ENCODE measurements at regions not wholly inside any gene's neighbourhood (a gene's known extent, or its start where the extent isn't known, plus 50 kb on each side); places are given as distances from the start of the nearest gene placed in this dataset.

- DNase-seq = no peak
These were observed 69.3 kb downstream of the CEBPB start for GRCh38 chr20:50259705-50260478.

DNA sequence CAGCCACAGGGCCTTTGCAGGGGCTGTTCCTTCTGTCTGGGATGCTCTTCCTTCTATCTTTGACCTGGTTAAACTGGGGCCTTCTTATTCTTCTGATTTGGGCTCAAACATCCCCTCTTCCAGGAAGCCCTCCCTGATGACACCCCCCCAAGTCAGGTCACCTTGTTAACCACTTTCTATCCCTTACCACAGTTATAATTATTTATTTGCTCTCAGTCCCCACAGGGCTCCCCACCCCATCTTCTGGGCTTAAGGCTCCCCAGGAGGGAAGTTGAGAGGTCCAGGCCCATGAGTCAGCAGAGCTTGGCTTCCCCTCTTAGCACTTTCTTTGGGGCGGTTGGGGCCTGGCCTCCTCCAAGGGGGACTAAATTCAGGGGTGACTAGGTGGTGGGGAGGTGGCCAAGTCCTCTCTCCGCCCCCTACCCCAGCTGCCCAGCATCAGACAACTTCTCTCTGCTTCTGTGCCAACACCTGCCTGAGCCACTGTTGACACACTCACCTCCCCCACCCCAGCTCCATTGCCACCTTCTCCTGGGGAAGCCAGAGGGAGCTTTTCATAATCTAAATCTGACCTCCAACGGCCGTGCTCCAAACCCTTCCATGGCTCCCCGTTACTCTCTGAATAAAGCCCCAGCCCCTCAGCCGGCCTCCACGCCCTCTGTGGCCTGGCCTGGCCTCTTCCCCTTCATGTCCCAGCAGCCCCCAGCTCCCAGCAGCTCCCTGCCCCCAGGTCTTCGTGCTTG is 70.0 kb downstream of the CEBPB start:
- peak; percentile 23 for DNase-seq

DNA sequence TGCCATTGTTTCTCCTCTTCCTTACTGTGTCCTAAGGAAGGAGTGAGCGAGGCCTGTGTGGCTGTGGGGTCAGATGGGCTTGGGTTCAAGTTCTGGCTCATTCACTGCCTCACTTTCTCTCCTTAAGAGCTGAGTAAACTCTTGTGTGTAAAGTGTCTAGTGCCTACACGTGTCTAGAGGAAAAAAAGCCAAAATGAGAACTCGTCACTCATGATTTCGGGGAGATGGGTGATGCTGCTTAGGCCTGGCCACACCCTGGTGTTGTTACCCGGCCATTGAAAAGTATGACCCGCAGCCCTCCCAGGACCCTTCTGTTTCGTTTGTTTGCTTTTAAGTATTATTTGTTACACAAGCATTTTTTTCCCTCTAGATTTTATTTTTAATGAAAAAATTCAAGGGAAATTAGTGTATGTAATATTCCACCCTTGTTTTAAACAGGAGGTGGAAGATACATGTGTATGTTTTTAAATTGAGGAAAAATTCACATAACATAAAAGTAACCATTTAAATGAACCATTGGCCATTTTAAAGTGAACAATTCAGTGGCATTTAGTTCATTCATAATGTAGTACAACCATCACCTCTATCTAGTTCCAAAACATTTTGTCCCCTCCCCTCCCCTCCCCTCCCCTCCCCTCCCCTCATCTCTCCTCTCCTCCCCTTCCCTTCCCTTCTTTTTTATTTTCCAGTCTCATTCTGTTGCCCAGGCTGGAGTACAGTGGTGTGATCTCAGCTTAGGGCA is 71.0 kb downstream of the CEBPB start:
- no peak for DNase-seq

- DNase-seq = no peak
These were observed 73.2 kb downstream of the CEBPB start for GRCh38 chr20:50263831-50264230.

DNA sequence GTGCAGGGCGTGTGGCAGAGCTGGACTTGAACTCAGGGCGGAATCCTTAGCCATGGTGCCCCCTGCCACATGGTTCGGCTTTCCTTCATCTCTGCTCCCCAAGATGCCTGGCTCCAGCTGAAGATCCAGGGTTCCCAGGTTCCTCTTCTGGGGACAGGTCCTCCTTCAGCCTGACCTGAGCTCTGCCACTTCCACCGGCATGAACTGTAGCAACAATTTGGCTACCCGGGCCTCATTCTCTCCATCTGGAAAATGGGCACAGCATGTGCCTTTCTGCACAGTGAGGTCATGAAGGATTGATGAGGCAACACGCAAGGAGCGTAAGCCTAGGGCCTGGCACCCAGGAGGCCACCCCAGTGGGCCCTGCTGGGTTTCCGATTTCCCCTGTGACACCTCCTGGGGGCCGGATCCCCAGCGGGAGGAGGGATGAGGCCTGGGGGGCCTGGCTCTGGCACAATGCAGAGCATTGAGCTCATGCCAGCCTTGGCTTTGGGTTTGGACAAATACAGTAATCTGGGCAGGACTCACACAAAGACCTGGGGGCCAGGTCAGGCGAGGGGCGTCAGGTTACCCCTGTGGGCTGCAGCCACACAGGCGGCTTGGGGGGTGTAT is 74.0 kb downstream of the CEBPB start:
- no peak for DNase-seq

GRCh38 chr20:50265245-50265946 is 74.8 kb downstream of the CEBPB start:
- DNase-seq = no peak

DNA sequence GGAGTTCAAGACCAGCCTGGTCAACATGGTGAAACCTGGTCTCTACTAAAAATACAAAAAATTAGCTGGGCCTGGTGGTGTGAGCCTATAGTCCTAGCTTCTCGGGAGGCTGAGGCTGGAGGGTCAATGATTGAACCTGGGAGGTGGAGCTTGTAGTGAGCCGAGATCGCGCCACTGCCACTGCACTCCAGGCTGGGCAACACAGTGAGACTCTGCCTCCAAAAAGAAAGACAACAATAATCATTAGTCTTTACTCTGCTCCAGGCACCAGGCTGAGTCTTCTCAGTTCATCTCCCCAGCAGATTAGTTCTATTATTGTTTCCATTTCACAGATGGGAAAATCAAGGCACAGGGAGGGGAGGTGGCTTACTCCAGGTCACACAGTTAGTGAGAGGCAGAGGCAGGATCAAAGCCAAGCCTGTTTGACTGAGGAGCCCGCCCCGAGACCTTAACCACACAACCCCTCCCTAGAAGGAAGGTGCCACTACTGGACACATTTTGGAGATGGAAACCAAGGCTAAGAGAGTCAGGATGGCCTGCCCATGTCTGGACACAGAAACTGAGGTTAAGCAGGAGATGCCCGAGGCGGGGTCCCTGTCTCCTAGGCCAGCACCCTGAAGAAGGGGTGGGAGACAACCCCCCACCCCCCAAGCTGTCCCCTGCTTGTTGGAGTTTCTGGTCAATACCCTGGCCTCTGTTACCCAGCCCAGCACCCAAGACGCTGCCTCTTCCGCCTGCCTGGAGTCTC is 75.8 kb downstream of the CEBPB start:
- DNase-seq = no peak

DNA sequence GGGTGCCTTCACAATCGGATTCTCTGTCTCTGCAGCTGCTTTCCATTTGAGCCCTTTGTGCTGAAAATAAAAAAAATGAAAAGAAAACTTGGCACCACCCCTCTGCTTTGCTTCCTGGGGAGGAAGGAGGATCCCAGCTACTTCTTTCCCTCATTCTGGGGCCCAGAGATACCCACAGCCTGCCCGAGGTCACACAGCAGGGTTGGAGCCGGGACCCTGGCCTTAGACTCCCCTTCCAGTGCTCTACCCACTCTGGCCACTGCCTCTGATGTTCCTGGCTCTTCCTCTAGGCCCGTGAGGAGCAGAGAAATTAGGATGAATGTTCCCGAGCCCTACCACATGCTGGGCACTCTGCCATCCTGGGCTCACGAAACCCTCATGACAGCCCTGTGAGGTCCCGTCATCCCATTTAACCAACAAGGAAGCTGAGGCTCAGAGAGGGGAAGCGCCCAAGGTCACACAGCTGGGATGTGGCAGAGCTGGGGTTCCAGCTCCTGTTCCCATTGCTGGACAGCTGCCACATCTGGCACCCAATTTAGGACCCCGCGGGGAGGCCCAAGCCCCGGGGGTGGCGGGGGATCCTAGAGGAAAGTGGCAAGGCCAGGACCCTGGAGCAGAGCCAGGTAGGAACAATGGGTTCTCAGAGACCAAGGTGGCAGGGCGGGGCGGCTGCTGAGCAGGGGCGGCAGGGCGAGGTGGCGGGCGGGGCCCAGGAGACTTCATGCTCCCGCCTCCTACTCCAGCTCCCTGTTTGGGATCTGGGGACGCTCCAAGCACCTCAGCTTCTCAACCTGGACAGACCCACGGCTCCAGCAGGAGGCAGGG is 76.6 kb downstream of the CEBPB start:
- DNase-seq = no peak

- DNase-seq = no peak
These were observed 77.2 kb downstream of the CEBPB start for GRCh38 chr20:50267866-50268219.

- DNase-seq = no peak
These were observed 78.7 kb downstream of the CEBPB start for GRCh38 chr20:50269091-50270033.

- DNase-seq = no peak
These were observed 79.4 kb downstream of the CEBPB start for GRCh38 chr20:50270034-50270395.

DNA sequence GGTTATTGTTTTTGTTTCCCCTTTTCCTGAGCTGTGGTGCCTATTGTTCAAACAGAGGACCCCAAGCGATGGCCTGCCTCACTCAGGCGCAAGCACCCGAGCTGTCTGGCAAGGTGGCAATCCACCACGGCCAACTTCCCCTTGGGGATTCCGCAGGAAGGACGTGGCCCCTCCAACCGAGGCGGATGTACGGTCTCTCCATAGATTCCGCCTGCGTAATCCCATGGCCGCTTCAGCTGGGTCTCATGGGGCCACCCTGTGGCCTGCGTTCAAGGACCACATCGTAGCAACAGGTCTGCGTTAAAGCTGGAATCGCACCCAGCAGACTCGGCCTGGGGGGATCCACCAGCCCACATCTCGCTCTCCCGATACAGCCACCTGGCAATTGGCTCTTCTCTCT is 79.9 kb downstream of the CEBPB start:
- no peak for DNase-seq

DNA sequence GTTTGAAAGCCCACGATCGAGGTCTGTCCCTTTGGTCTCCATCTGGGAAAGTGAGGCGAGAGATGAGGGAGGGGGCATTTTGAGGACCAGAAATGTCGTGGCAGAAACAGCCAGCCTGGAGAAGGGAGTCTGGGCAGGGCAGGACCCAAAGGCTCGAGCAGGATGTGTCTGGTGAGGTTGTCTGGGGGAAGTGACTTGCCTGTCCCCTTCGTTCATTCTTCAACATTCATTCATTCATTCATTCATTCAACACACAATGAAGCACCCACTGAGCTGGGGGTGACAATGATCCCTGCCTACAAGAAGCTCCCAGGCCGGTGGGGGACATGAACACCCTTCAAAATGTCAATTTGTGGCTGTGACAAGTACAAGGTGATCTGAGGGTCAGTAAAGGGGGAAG is 80.5 kb downstream of the CEBPB start:
- DNase-seq = no peak

GRCh38 chr20:50271612-50272011 is 81.0 kb downstream of the CEBPB start:
- DNase-seq = no peak

- no peak for DNase-seq
These were observed 81.5 kb downstream of the CEBPB start for GRCh38 chr20:50272030-50272723.

GRCh38 chr20:50272724-50273446 is 82.3 kb downstream of the CEBPB start:
- no peak for DNase-seq

GRCh38 chr20:50273601-50274491 is 83.2 kb downstream of the CEBPB start:
- DNase-seq = no peak

Measured in NCI-H2029 treated with DMSO at 0.1 percent for 48 hours (cell line).